ENCODE measurements at regions not wholly inside any gene's neighbourhood (a gene's known extent, or its start where the extent isn't known, plus 50 kb on each side); places are given as distances from the start of the nearest gene placed in this dataset.

DNA sequence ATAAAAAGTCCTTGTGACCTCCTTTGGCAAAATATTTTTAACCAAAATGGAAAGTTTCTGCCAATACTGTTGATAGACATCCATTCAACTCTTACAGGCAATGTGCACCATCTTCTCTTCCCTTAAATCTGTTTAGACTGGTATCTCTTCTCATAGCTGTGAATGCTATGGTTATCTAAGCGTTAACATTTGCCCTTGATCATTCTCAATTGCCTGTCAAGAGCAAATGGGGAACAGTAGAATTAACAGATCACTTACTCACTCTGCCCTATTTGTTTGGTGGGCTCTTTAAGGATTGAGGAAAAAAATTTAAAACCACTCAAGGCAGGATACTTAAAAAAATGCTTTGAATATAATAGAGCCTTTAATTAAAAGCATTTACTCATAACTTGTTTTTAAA is 808.4 kb downstream of the NXPH1 start:
- ChIA-PET POLR2A (no interaction called here), CTCF (no interaction called here)

DNA sequence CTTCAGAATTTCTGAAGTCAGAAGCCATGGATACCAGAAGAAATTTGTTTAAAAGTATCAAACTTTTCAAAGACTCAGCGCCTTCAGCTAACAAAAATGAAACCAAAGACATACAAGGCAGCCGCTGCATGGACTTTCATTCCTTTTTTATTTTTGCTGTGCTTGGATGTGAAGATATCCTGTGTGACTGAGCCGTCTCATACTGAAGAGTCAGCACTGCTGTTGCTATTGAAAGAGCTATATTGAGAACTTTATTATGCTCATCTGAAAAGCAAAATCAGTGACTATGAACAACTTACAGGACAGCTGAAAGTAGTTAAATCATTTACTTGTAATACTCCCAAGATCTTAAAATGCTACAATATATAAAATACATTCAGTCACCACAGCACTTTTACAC is 809.2 kb downstream of the NXPH1 start:
- ATAC-seq (no peak), DNase-seq (ENCODE audit: low spot score) (no peak)
- POLR2A ChIA-PET: no interaction called here
- Mint-ChIP-seq H3K27me3 (ENCODE audit: low read depth) (no peaks in the 10 kb centered on the region), H3K27ac (no peak overlapping the region), H3K36me3 (no peaks in the 10 kb centered on the region), H3K9me3 (peaks cover 6% of the 10 kb centered on the region; the same call in 1 of the 2 replicates), H3K4me1 (no peaks in the 10 kb centered on the region), H3K4me3 (no peak overlapping the region)
- CTCF ChIA-PET: interaction anchor here (0.6 kb wide), 1 partner anchor 106 kb away, joined by 4 read pairs; no protein-coding TSS in a partner anchor
- TF ChIP-seq ZNF317 (CRISPR knock-in tag; IDR thresholded peaks at IDR 0.05; ENCODE audit: borderline replicate concordance, low read depth) (no peak), NFATC4 (CRISPR knock-in tag; IDR thresholded peaks at IDR 0.05) (no peak), ZBTB21 (CRISPR knock-in tag; IDR thresholded peaks at IDR 0.05; ENCODE audit: borderline replicate concordance) (no peak)
- TF ChIP-seq, protein P1, sequence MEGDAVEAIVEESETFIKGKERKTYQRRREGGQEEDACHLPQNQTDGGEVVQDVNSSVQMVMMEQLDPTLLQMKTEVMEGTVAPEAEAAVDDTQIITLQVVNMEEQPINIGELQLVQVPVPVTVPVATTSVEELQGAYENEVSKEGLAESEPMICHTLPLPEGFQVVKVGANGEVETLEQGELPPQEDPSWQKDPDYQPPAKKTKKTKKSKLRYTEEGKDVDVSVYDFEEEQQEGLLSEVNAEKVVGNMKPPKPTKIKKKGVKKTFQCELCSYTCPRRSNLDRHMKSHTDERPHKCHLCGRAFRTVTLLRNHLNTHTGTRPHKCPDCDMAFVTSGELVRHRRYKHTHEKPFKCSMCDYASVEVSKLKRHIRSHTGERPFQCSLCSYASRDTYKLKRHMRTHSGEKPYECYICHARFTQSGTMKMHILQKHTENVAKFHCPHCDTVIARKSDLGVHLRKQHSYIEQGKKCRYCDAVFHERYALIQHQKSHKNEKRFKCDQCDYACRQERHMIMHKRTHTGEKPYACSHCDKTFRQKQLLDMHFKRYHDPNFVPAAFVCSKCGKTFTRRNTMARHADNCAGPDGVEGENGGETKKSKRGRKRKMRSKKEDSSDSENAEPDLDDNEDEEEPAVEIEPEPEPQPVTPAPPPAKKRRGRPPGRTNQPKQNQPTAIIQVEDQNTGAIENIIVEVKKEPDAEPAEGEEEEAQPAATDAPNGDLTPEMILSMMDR (IDR thresholded peaks at IDR 0.05): no peak
- TF ChIP-seq, protein P2, sequence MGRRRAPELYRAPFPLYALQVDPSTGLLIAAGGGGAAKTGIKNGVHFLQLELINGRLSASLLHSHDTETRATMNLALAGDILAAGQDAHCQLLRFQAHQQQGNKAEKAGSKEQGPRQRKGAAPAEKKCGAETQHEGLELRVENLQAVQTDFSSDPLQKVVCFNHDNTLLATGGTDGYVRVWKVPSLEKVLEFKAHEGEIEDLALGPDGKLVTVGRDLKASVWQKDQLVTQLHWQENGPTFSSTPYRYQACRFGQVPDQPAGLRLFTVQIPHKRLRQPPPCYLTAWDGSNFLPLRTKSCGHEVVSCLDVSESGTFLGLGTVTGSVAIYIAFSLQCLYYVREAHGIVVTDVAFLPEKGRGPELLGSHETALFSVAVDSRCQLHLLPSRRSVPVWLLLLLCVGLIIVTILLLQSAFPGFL (CRISPR knock-in tag; IDR thresholded peaks at IDR 0.05; ENCODE audit: borderline replicate concordance): no peak
- TF ChIP-seq, protein P3, sequence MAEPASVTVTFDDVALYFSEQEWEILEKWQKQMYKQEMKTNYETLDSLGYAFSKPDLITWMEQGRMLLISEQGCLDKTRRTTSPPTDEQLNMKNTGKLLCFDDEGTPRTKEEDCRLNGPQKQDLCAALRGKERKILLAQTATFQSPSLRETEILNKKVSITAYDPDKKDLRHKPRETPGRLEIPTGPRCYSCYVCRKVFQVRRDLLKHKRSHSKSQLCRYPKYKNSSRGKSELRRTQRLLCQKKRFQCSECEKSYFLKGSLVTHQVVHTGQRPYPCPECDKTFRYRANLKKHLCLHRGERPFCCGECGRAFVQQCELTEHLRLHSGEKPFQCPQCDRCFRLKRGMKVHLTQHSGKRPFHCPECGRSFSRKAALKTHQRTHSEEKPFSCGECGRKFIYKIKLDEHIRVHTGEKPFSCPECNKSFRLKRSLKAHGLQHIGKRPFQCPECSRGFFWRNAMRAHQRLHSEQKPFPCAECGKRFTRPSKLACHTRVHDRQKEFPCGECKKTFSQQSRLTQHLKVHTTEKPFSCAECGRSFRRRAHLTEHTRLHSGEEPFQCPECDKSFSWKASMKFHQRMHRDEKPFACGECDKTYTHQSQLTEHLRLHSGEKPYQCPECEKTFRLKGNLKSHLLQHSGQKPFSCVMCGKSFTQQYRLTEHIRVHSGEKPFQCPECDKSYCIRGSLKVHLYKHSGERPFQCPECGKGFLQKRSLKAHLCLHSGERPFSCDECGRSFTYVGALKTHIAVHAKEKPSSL (CRISPR knock-in tag; conservative IDR thresholded peaks at IDR 0.05): no peak
- TF ChIP-seq, protein P4, sequence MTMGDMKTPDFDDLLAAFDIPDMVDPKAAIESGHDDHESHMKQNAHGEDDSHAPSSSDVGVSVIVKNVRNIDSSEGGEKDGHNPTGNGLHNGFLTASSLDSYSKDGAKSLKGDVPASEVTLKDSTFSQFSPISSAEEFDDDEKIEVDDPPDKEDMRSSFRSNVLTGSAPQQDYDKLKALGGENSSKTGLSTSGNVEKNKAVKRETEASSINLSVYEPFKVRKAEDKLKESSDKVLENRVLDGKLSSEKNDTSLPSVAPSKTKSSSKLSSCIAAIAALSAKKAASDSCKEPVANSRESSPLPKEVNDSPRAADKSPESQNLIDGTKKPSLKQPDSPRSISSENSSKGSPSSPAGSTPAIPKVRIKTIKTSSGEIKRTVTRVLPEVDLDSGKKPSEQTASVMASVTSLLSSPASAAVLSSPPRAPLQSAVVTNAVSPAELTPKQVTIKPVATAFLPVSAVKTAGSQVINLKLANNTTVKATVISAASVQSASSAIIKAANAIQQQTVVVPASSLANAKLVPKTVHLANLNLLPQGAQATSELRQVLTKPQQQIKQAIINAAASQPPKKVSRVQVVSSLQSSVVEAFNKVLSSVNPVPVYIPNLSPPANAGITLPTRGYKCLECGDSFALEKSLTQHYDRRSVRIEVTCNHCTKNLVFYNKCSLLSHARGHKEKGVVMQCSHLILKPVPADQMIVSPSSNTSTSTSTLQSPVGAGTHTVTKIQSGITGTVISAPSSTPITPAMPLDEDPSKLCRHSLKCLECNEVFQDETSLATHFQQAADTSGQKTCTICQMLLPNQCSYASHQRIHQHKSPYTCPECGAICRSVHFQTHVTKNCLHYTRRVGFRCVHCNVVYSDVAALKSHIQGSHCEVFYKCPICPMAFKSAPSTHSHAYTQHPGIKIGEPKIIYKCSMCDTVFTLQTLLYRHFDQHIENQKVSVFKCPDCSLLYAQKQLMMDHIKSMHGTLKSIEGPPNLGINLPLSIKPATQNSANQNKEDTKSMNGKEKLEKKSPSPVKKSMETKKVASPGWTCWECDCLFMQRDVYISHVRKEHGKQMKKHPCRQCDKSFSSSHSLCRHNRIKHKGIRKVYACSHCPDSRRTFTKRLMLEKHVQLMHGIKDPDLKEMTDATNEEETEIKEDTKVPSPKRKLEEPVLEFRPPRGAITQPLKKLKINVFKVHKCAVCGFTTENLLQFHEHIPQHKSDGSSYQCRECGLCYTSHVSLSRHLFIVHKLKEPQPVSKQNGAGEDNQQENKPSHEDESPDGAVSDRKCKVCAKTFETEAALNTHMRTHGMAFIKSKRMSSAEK (CRISPR knock-in tag; IDR thresholded peaks at IDR 0.05; ENCODE audit: borderline replicate concordance): no peak
- TF ChIP-seq, protein P5, sequence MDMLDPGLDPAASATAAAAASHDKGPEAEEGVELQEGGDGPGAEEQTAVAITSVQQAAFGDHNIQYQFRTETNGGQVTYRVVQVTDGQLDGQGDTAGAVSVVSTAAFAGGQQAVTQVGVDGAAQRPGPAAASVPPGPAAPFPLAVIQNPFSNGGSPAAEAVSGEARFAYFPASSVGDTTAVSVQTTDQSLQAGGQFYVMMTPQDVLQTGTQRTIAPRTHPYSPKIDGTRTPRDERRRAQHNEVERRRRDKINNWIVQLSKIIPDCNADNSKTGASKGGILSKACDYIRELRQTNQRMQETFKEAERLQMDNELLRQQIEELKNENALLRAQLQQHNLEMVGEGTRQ (CRISPR knock-in tag; IDR thresholded peaks at IDR 0.05): no peak

More for the DNA sequence above, 808.4 kb downstream of the NXPH1 start:
- Mint-ChIP-seq H3K4me3 (no peak overlapping the region), H3K4me1 (no peaks in the 10 kb centered on the region), H3K36me3 (no peaks in the 10 kb centered on the region), H3K9me3 (peaks cover 6% of the 10 kb centered on the region; the same call in 1 of the 2 replicates), H3K27me3 (ENCODE audit: low read depth) (no peaks in the 10 kb centered on the region), H3K27ac (0 out of 2 replicates have a peak overlapping the region, but pooled peaks have one; percentile 30)
- DNase-seq (ENCODE audit: low spot score): no peak
- no peak for TF ChIP-seq SMAD3 (CRISPR knock-in tag; IDR thresholded peaks at IDR 0.05; ENCODE audit: borderline replicate concordance)
- no peak for ATAC-seq

DNA sequence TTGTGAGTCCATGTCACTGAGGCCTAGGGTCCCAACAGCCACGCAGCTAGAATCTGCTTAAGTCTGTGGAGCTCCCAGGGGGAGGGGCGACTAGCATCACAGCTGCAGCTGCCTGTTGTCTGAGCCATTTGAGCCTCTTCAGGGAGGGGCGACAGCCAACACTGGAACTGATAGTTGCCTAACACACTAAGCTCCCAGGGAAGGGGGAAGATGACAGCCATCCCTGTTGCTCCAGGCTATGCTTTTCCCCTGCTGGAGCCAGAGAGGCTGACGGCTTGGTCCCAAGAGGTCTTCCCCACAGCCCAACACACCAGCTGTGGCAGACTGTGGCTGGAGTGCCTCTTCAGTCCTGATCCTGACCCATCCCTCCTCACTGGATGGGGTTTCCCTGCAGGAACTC is 817.5 kb downstream of the NXPH1 start:
- Mint-ChIP-seq H3K4me1 (no peaks in the 10 kb centered on the region), H3K4me3 (no peak overlapping the region), H3K9me3 (peaks cover 7% of the 10 kb centered on the region), H3K36me3 (no peaks in the 10 kb centered on the region), H3K27me3 (ENCODE audit: low read depth) (no peaks in the 10 kb centered on the region), H3K27ac (no peak overlapping the region)
- POLR2A ChIA-PET: no interaction called here
- DNase-seq (ENCODE audit: low spot score): peak; percentile 11
- CTCF ChIA-PET: no interaction called here
- ATAC-seq: peak; percentile 68
- no peak for TF ChIP-seq SOX15 (CRISPR knock-in tag; IDR thresholded peaks at IDR 0.05)
- TF ChIP-seq, protein P6, sequence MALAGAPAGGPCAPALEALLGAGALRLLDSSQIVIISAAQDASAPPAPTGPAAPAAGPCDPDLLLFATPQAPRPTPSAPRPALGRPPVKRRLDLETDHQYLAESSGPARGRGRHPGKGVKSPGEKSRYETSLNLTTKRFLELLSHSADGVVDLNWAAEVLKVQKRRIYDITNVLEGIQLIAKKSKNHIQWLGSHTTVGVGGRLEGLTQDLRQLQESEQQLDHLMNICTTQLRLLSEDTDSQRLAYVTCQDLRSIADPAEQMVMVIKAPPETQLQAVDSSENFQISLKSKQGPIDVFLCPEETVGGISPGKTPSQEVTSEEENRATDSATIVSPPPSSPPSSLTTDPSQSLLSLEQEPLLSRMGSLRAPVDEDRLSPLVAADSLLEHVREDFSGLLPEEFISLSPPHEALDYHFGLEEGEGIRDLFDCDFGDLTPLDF (CRISPR knock-in tag; IDR thresholded peaks at IDR 0.05): no peak
- TF ChIP-seq, protein P7, sequence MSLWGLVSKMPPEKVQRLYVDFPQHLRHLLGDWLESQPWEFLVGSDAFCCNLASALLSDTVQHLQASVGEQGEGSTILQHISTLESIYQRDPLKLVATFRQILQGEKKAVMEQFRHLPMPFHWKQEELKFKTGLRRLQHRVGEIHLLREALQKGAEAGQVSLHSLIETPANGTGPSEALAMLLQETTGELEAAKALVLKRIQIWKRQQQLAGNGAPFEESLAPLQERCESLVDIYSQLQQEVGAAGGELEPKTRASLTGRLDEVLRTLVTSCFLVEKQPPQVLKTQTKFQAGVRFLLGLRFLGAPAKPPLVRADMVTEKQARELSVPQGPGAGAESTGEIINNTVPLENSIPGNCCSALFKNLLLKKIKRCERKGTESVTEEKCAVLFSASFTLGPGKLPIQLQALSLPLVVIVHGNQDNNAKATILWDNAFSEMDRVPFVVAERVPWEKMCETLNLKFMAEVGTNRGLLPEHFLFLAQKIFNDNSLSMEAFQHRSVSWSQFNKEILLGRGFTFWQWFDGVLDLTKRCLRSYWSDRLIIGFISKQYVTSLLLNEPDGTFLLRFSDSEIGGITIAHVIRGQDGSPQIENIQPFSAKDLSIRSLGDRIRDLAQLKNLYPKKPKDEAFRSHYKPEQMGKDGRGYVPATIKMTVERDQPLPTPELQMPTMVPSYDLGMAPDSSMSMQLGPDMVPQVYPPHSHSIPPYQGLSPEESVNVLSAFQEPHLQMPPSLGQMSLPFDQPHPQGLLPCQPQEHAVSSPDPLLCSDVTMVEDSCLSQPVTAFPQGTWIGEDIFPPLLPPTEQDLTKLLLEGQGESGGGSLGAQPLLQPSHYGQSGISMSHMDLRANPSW (CRISPR knock-in tag; conservative IDR thresholded peaks at IDR 0.05; ENCODE audit: low read depth): no peak
- TF ChIP-seq SP1 (CRISPR knock-in tag; conservative IDR thresholded peaks at IDR 0.05): no peak
- TF ChIP-seq MYBL2 (CRISPR knock-in tag; IDR thresholded peaks at IDR 0.05): no peak
- TF ChIP-seq, protein P8, sequence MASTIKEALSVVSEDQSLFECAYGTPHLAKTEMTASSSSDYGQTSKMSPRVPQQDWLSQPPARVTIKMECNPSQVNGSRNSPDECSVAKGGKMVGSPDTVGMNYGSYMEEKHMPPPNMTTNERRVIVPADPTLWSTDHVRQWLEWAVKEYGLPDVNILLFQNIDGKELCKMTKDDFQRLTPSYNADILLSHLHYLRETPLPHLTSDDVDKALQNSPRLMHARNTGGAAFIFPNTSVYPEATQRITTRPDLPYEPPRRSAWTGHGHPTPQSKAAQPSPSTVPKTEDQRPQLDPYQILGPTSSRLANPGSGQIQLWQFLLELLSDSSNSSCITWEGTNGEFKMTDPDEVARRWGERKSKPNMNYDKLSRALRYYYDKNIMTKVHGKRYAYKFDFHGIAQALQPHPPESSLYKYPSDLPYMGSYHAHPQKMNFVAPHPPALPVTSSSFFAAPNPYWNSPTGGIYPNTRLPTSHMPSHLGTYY (CRISPR knock-in tag; IDR thresholded peaks at IDR 0.05): no peak
- no peak for TF ChIP-seq FOXJ3 (CRISPR knock-in tag; IDR thresholded peaks at IDR 0.05; ENCODE audit: borderline replicate concordance)

Data from WTC11 (cell line).